IMR-90 (cell line): ENCODE measurements at regions not wholly inside any gene's neighbourhood (a gene's known extent, or its start where the extent isn't known, plus 50 kb on each side); places are given as distances from the start of the nearest gene placed in this dataset.

Source experiments
- ATAC-seq: fragments of 200-7000 bp; cut with Tn5 transposase; 2 replicates; pipeline ENCODE4 v1.9.1; 2020; ENCODE audit warnings: low read depth, mild to moderate bottlenecking, moderate library complexity
- BruUV-seq: library from RNA; stranded (reverse); fragments of 400-500 nt; replicated peaks from 2 replicates; lab custom pipeline; 2021; lab: Mats Ljungman, UMichigan
- CTCF ChIA-PET: fragments of 300-600 bp; formaldehyde crosslinking; extraction: SDS; loops from one replicate; lab custom pipeline; 2021; ENCODE audit warnings: antibody characterized with exemption; lab: Yijun Ruan, JAX
- POLR2A ChIA-PET: fragments of 300-600 bp; sonication (Branson Sonifier 250); formaldehyde crosslinking; loops from one replicate; lab custom pipeline; 2022; ENCODE audit warnings: antibody characterized with exemption; ENCODE audit not compliant: unreplicated experiment; lab: Charles Lee
- DNase-seq: peaks from one replicate; pipeline ENCODE4 v3.0.0; 2013
- H2AFZ ChIP-seq: replicated peaks from 2 replicates; pipeline ENCODE3; 2013; ENCODE audit warnings: low read length, mild to moderate bottlenecking; ENCODE audit not compliant: poor library complexity
- H2AK5ac ChIP-seq: 2 replicates; pipeline ENCODE4 v1.6.1; 2013; ENCODE audit warnings: low read depth, low read length, inconsistent platforms
- H2AK9ac ChIP-seq: replicated peaks from 2 replicates; pipeline ENCODE3; 2013; ENCODE audit warnings: mild to moderate bottlenecking, low read depth, low read length, moderate library complexity; ENCODE audit not compliant: poor library complexity
- H2BK120ac ChIP-seq: 2 replicates; pipeline ENCODE4 v1.6.1; 2013; ENCODE audit warnings: low read depth, low read length, inconsistent platforms
- H2BK15ac ChIP-seq: 3 replicates; pipeline ENCODE4 v1.6.1; 2013; ENCODE audit warnings: low read depth, low read length, inconsistent platforms
- H2BK20ac ChIP-seq: 2 replicates; pipeline ENCODE4 v1.6.1; 2013; ENCODE audit warnings: low read depth, mild to moderate bottlenecking, inconsistent platforms, low read length, moderate library complexity
- H2BK5ac ChIP-seq: 2 replicates; pipeline ENCODE4 v1.6.1; 2013; ENCODE audit warnings: mild to moderate bottlenecking, low read depth, low read length, inconsistent platforms; ENCODE audit not compliant: poor library complexity, severe bottlenecking
- H3K14ac ChIP-seq: replicated peaks from 2 replicates; pipeline ENCODE4 v1.6.1; 2013; ENCODE audit warnings: low read depth, low read length, inconsistent platforms
- H3K18ac ChIP-seq: 2 replicates; pipeline ENCODE4 v1.6.1; 2013; ENCODE audit warnings: low read depth, low read length, control low read depth
- H3K23ac ChIP-seq: 2 replicates; pipeline ENCODE4 v1.6.1; 2013; ENCODE audit warnings: low read depth, low read length, inconsistent platforms
- H3K27ac ChIP-seq: 2 replicates; pipeline ENCODE4 v1.5.1; 2013; ENCODE audit warnings: mild to moderate bottlenecking, control low read depth, low read length; ENCODE audit not compliant: insufficient read depth
- H3K27me3 ChIP-seq: 2 replicates; pipeline ENCODE4 v1.6.1; 2013; ENCODE audit warnings: low read length; ENCODE audit not compliant: control insufficient read depth, insufficient read depth
- H3K36me3 ChIP-seq: 2 replicates; pipeline ENCODE4 v1.6.1; 2013; ENCODE audit warnings: low read length, mixed read lengths; ENCODE audit not compliant: control insufficient read depth, insufficient read depth
- H3K4ac ChIP-seq: 2 replicates; pipeline ENCODE4 v1.6.1; 2013; ENCODE audit warnings: low read depth, low read length, inconsistent platforms
- H3K4me1 ChIP-seq: 2 replicates; pipeline ENCODE4 v1.6.1; 2013; ENCODE audit warnings: low read length, mixed read lengths; ENCODE audit not compliant: control insufficient read depth, insufficient read depth
- H3K4me2 ChIP-seq: 2 replicates; pipeline ENCODE4 v1.6.1; 2013; ENCODE audit warnings: low read depth, mild to moderate bottlenecking, control low read depth, low read length, moderate library complexity
- H3K4me3 ChIP-seq: 2 replicates; pipeline ENCODE4 v1.5.1; 2013; ENCODE audit warnings: low read depth, mild to moderate bottlenecking, control low read depth, low read length, moderate library complexity; ENCODE audit not compliant: insufficient read depth
- H3K56ac ChIP-seq: 2 replicates; pipeline ENCODE4 v1.6.1; 2013; ENCODE audit warnings: low read length, inconsistent platforms; ENCODE audit not compliant: insufficient read depth; ENCODE audit errors: extremely low read depth
- H3K79me1 ChIP-seq, 2 experiments: 2 replicates each; pipeline ENCODE4 v1.6.1; 2013; ENCODE audit warnings: low read length in 2 of 2, inconsistent platforms in 1 of 2, low read depth in 1 of 2
- H3K9ac ChIP-seq: 2 replicates; pipeline ENCODE4 v1.6.1; 2013; ENCODE audit warnings: low read depth, low read length, control low read depth
- H3K9me1 ChIP-seq: 2 replicates; pipeline ENCODE4 v1.6.1; 2013; ENCODE audit warnings: low read length, inconsistent platforms; ENCODE audit not compliant: insufficient read depth
- H3K9me3 ChIP-seq: 2 replicates; pipeline ENCODE4 v1.6.1; 2013; ENCODE audit warnings: low read length; ENCODE audit not compliant: control insufficient read depth, insufficient read depth
- H4K20me1 ChIP-seq: 2 replicates; pipeline ENCODE4 v1.6.1; 2013; ENCODE audit warnings: low read length, inconsistent platforms; ENCODE audit not compliant: insufficient read depth
- H4K5ac ChIP-seq: 2 replicates; pipeline ENCODE4 v1.6.1; 2013; ENCODE audit warnings: mild to moderate bottlenecking, low read depth, low read length, control low read depth
- H4K8ac ChIP-seq, 2 experiments: 2 replicates each; pipeline ENCODE4 v1.6.1; 2013; ENCODE audit warnings: low read depth in 2 of 2, low read length in 2 of 2, control low read depth in 1 of 2, inconsistent platforms in 1 of 2
- H4K91ac ChIP-seq: 2 replicates; pipeline ENCODE4 v1.6.1; 2013; ENCODE audit warnings: low read depth, low read length, inconsistent platforms; ENCODE audit not compliant: insufficient read depth
- BHLHE40 ChIP-seq: fragments of 150-350 bp; IDR thresholded peaks from 2 replicates; pipeline ENCODE4 v1.6.1; 2016; ENCODE audit warnings: mild to moderate bottlenecking, low read depth, low read length
- CEBPB ChIP-seq: IDR thresholded peaks from 2 replicates; pipeline ENCODE4 v1.6.1; 2012; ENCODE audit warnings: low read depth, low read length, improper control_type of control experiment
- CHD1 ChIP-seq: IDR thresholded peaks from 2 replicates; pipeline ENCODE4 v1.6.1; 2012; ENCODE audit warnings: low read depth, low read length, improper control_type of control experiment
- MAFK ChIP-seq: IDR thresholded peaks from 2 replicates; pipeline ENCODE4 v1.6.1; 2012; ENCODE audit warnings: low read depth, low read length, improper control_type of control experiment
- MAZ ChIP-seq: IDR thresholded peaks from 2 replicates; pipeline ENCODE4 v1.6.1; 2012; ENCODE audit warnings: low read depth, mild to moderate bottlenecking, low read length, improper control_type of control experiment, moderate library complexity, borderline replicate concordance
- MXI1 ChIP-seq: IDR thresholded peaks from 2 replicates; pipeline ENCODE4 v1.6.1; 2012; ENCODE audit warnings: low read depth, mild to moderate bottlenecking, low read length, moderate library complexity, borderline replicate concordance
- POLR2A ChIP-seq: IDR thresholded peaks from 2 replicates; pipeline ENCODE4 v1.6.1; 2012; ENCODE audit warnings: mild to moderate bottlenecking, low read depth, low read length
- RAD21 ChIP-seq: IDR thresholded peaks from 2 replicates; pipeline ENCODE4 v1.6.1; 2012; ENCODE audit warnings: low read length, improper control_type of control experiment
- RCOR1 ChIP-seq: IDR thresholded peaks from 2 replicates; pipeline ENCODE4 v1.6.1; 2012; ENCODE audit warnings: mild to moderate bottlenecking, low read length, improper control_type of control experiment; ENCODE audit not compliant: insufficient replicate concordance
- WGBS, 2 experiments: methylation state at CpG; one replicate each; pipeline versions ENCODE4 v1.1.5 to v1.1.7; 2013; ENCODE audit warnings: missing lambda C conversion rate in 2 of 2; ENCODE audit not compliant: insufficient read length in 1 of 2; ENCODE audit errors: extremely low coverage in 2 of 2; 5-methylcytosine and 5-hydroxymethylcytosine counted together
- dilution Hi-C: fragments of 300-500 bp; cut with HindIII; formaldehyde crosslinking; loops from one replicate; pipeline ENCODE4 v1.14.3; 2018; ENCODE audit warnings: low sequenced_read_pairs; ENCODE audit not compliant: unreplicated experiment
- in situ Hi-C: fragments of 300-500 bp; cut with MboI; formaldehyde crosslinking; loops from 3 replicates; pipeline ENCODE4 v1.14.3; 2019; ENCODE audit warnings: low sequenced_read_pairs, inconsistent platforms, mixed read lengths
- intact Hi-C: fragments of 100-400 bp; cut with micrococcal nuclease; formaldehyde crosslinking; loops from 2 replicates; pipeline ENCODE4 v1.10.0; 2022
- TF ChIP-seq, protein P1 (sequence below): fragments of 150-350 bp; IDR thresholded peaks from 2 replicates; pipeline ENCODE4 v1.6.1; 2016; ENCODE audit warnings: low read depth, mild to moderate bottlenecking, low read length, moderate library complexity, borderline replicate concordance
- TF ChIP-seq, protein P2 (sequence below): conservative IDR thresholded peaks from 2 replicates; pipeline ENCODE4 v1.5.1; 2012; ENCODE audit warnings: mild to moderate bottlenecking, low read depth, low read length, improper control_type of control experiment

DNA sequence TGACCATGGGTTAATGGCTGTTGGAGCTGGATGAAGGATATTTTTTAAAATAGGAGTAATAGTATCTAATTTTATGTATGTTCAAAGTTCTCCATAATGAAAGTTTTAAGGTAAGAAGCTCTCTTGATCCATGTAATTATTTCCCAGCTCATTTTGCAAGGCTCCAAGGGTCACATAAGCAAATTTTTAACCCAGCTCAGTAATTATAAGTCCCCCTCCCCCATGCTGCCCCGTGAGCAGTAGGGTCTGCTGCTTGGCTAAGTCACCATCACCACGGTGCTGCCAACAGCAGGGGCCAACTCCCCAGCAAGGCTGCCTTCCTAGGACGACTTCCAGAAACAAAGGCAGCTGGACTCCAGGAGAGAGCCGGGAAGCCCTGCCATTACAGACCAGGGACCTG, 340.0 kb downstream of the FBXW7 start:
- in situ Hi-C loops: no loop called here
- Histone ChIP-seq H3K4me1 (no peaks in the 10 kb centered on the region), H3K9me3 (no peaks in the 10 kb centered on the region), H2BK20ac (no peak overlapping the region), H2AFZ (no peak overlapping the region), H2BK15ac (no peak overlapping the region), H4K5ac (no peak overlapping the region), H3K14ac (no peak overlapping the region), H2AK5ac (no peak overlapping the region), H4K91ac (no peak overlapping the region), H4K20me1 (no peaks in the 10 kb centered on the region), H2AK9ac (no peak overlapping the region), H3K9ac (no peak overlapping the region), H3K27ac (no peak overlapping the region), H3K36me3 (no peaks in the 10 kb centered on the region), H2BK5ac (no peak overlapping the region), H2BK120ac (no peak overlapping the region), H3K9me1 (no peaks in the 10 kb centered on the region), H3K56ac (no peak overlapping the region), H4K8ac (no peak overlapping the region), H3K27me3 (peaks cover 12% of the 10 kb centered on the region), H3K4me3 (no peak overlapping the region), H3K18ac (no peak overlapping the region), H3K4ac (no peak overlapping the region), H3K23ac (no peak overlapping the region), H3K79me1 (no peaks in the 10 kb centered on the region), H3K4me2 (no peak overlapping the region)
- ATAC-seq (no peak), DNase-seq (no peak)
- no CpG with 5 or more reads among the region's 4 CpGs for WGBS, 2 experiments
- BruUV-seq: no TSS peak
- dilution Hi-C loops: no loop called here
- intact Hi-C loops: no loop called here
- ChIA-PET POLR2A (no interaction called here), CTCF (no interaction called here)
- TF ChIP-seq, protein P1, sequence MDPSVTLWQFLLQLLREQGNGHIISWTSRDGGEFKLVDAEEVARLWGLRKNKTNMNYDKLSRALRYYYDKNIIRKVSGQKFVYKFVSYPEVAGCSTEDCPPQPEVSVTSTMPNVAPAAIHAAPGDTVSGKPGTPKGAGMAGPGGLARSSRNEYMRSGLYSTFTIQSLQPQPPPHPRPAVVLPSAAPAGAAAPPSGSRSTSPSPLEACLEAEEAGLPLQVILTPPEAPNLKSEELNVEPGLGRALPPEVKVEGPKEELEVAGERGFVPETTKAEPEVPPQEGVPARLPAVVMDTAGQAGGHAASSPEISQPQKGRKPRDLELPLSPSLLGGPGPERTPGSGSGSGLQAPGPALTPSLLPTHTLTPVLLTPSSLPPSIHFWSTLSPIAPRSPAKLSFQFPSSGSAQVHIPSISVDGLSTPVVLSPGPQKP: no peak
- TF ChIP-seq RAD21 (no peak), RCOR1 (no peak), CEBPB (no peak), CHD1 (no peak), MAZ (no peak), POLR2A (no peak), MXI1 (no peak), BHLHE40 (no peak), MAFK (no peak)
- TF ChIP-seq, protein P2, sequence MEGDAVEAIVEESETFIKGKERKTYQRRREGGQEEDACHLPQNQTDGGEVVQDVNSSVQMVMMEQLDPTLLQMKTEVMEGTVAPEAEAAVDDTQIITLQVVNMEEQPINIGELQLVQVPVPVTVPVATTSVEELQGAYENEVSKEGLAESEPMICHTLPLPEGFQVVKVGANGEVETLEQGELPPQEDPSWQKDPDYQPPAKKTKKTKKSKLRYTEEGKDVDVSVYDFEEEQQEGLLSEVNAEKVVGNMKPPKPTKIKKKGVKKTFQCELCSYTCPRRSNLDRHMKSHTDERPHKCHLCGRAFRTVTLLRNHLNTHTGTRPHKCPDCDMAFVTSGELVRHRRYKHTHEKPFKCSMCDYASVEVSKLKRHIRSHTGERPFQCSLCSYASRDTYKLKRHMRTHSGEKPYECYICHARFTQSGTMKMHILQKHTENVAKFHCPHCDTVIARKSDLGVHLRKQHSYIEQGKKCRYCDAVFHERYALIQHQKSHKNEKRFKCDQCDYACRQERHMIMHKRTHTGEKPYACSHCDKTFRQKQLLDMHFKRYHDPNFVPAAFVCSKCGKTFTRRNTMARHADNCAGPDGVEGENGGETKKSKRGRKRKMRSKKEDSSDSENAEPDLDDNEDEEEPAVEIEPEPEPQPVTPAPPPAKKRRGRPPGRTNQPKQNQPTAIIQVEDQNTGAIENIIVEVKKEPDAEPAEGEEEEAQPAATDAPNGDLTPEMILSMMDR: no peak
